WTC11 (cell line): ENCODE measurements at regions not wholly inside any gene's neighbourhood (a gene's known extent, or its start where the extent isn't known, plus 50 kb on each side); places are given as distances from the start of the nearest gene placed in this dataset.

Experiments
- ATAC-seq: fragments of 200-7000 bp; cut with Tn5 transposase; 2 replicates; pipeline ENCODE4 v1.10.0; 2021; ENCODE audit warnings: mild to moderate bottlenecking, moderate library complexity
- CTCF ChIA-PET: fragments of 300-600 bp; sonication (Branson Sonifier 250); formaldehyde crosslinking; loops from one replicate; lab custom pipeline; 2021; ENCODE audit warnings: antibody characterized with exemption; lab: Charles Lee
- POLR2A ChIA-PET: fragments of 350-600 bp; sonication (Branson Sonifier 250); formaldehyde crosslinking; loops from one replicate; lab custom pipeline; 2021; ENCODE audit warnings: antibody characterized with exemption; lab: Charles Lee
- DNase-seq: peaks from one replicate; pipeline ENCODE4 v3.0.0; 2021; ENCODE audit warnings: low spot score
- H3K27ac Mint-ChIP-seq: 2 replicates; pipeline ENCODE4 v1.8.0; 2021; ENCODE audit warnings: mixed read lengths
- H3K27me3 Mint-ChIP-seq: 2 replicates; pipeline ENCODE4 v1.8.0; 2021; ENCODE audit warnings: low read depth, mild to moderate bottlenecking, moderate library complexity, mixed read lengths
- H3K36me3 Mint-ChIP-seq: 2 replicates; pipeline ENCODE4 v1.8.0; 2021; ENCODE audit warnings: mixed read lengths
- H3K4me1 Mint-ChIP-seq: 2 replicates; pipeline ENCODE4 v1.8.0; 2022; ENCODE audit warnings: mixed read lengths
- H3K4me3 Mint-ChIP-seq: 2 replicates; pipeline ENCODE4 v1.8.0; 2021; ENCODE audit warnings: mild to moderate bottlenecking, moderate library complexity, mixed read lengths
- H3K9me3 Mint-ChIP-seq: 2 replicates; pipeline ENCODE4 v1.8.0; 2021; ENCODE audit warnings: mixed read lengths
- ARID4B ChIP-seq: sonication (generic); formaldehyde crosslinking; IDR thresholded peaks from 2 replicates; pipeline ENCODE4 v1.8.0; 2023; ENCODE audit warnings: missing genetic modification reagents, mild to moderate bottlenecking, borderline replicate concordance
- EMX1 ChIP-seq: fragments of 250-450 bp; sonication (Bioruptor Pico); IDR thresholded peaks from 2 replicates; pipeline ENCODE4 v1.8.0; 2021; ENCODE audit warnings: mild to moderate bottlenecking
- MXD4 ChIP-seq: fragments of 250-450 bp; sonication (Bioruptor Pico); IDR thresholded peaks from 2 replicates; pipeline ENCODE4 v1.8.0; 2021; ENCODE audit warnings: mild to moderate bottlenecking, moderate library complexity, borderline replicate concordance
- NFE2L1 ChIP-seq: sonication (generic); formaldehyde crosslinking; IDR thresholded peaks from 2 replicates; pipeline ENCODE4 v1.8.1; 2023; ENCODE audit warnings: missing genetic modification reagents
- PRDM15 ChIP-seq: sonication (generic); formaldehyde crosslinking; IDR thresholded peaks from 2 replicates; pipeline ENCODE4 v1.8.0; 2022; ENCODE audit warnings: missing genetic modification reagents
- SMAD3 ChIP-seq: sonication (generic); formaldehyde crosslinking; IDR thresholded peaks from 2 replicates; pipeline ENCODE4 v1.8.0; 2022; ENCODE audit warnings: missing genetic modification reagents, mild to moderate bottlenecking, borderline replicate concordance
- TEAD1 ChIP-seq: sonication (generic); formaldehyde crosslinking; IDR thresholded peaks from 2 replicates; pipeline ENCODE4 v1.8.0; 2022; ENCODE audit warnings: mild to moderate bottlenecking, missing genetic modification reagents
- TP53 ChIP-seq: sonication (generic); formaldehyde crosslinking; IDR thresholded peaks from 2 replicates; pipeline ENCODE4 v1.8.1; 2023; ENCODE audit warnings: mild to moderate bottlenecking, missing genetic modification reagents
- ZNF138 ChIP-seq: sonication (generic); formaldehyde crosslinking; conservative IDR thresholded peaks from 2 replicates; pipeline ENCODE4 v1.8.1; 2022; ENCODE audit warnings: mild to moderate bottlenecking, moderate library complexity, missing genetic modification reagents
- ZNF232 ChIP-seq: sonication (generic); formaldehyde crosslinking; IDR thresholded peaks from 2 replicates; pipeline ENCODE4 v1.8.0; 2022; ENCODE audit warnings: mild to moderate bottlenecking, missing genetic modification reagents
- ZNF281 ChIP-seq: sonication (generic); formaldehyde crosslinking; IDR thresholded peaks from 2 replicates; pipeline ENCODE4 v1.8.0; 2023; ENCODE audit warnings: mild to moderate bottlenecking, missing genetic modification reagents
- ZNF317 ChIP-seq: sonication (generic); formaldehyde crosslinking; IDR thresholded peaks from 2 replicates; pipeline ENCODE4 v1.8.1; 2023; ENCODE audit warnings: low read depth, mild to moderate bottlenecking, moderate library complexity, missing genetic modification reagents, borderline replicate concordance
- ZNF425 ChIP-seq: fragments of 250-450 bp; sonication (Bioruptor Pico); conservative IDR thresholded peaks from 2 replicates; pipeline ENCODE4 v1.9.0; 2021; ENCODE audit warnings: mild to moderate bottlenecking

GRCh38 chr13:24103782-24104372 is 56.6 kb upstream of the SPATA13 start:
- peaks cover 4% of the 10 kb centered on the region for H3K4me1 Mint-ChIP-seq
- no peak overlapping the region for H3K27ac Mint-ChIP-seq
- ChIA-PET CTCF (interaction anchor here (1.1 kb wide), 1 partner anchor 51 kb away, joined by 3 read pairs; no protein-coding TSS in a partner anchor), POLR2A (interaction anchor here (1.1 kb wide), 1 partner anchor 9 kb away, joined by 3 read pairs; no protein-coding TSS in a partner anchor)
- no peak overlapping the region for H3K4me3 Mint-ChIP-seq
- H3K9me3 Mint-ChIP-seq: no peaks in the 10 kb centered on the region
- TF ChIP-seq EMX1 (CRISPR knock-in tag): no peak
- no peak for TF ChIP-seq ZNF425
- TF ChIP-seq ARID4B (CRISPR knock-in tag): no peak
- no peak for TF ChIP-seq PRDM15 (CRISPR knock-in tag)
- no peak for TF ChIP-seq TEAD1 (CRISPR knock-in tag)
- no peak for TF ChIP-seq ZNF232
- TF ChIP-seq SMAD3 (CRISPR knock-in tag): no peak
- no peak for TF ChIP-seq ZNF138 (CRISPR knock-in tag)
- no peak for TF ChIP-seq ZNF317
- TF ChIP-seq MXD4: no peak
- no peak for TF ChIP-seq ZNF281 (CRISPR knock-in tag)
- no peak for TF ChIP-seq NFE2L1 (CRISPR knock-in tag)
- no peak for TF ChIP-seq TP53
- H3K36me3 Mint-ChIP-seq: no peaks in the 10 kb centered on the region
- ATAC-seq (no peak), DNase-seq (no peak)
- H3K27me3 Mint-ChIP-seq: no peaks in the 10 kb centered on the region
